ENCODE measurements at regions not wholly inside any gene's neighbourhood (a gene's known extent, or its start where the extent isn't known, plus 50 kb on each side); places are given as distances from the start of the nearest gene placed in this dataset.

DNA sequence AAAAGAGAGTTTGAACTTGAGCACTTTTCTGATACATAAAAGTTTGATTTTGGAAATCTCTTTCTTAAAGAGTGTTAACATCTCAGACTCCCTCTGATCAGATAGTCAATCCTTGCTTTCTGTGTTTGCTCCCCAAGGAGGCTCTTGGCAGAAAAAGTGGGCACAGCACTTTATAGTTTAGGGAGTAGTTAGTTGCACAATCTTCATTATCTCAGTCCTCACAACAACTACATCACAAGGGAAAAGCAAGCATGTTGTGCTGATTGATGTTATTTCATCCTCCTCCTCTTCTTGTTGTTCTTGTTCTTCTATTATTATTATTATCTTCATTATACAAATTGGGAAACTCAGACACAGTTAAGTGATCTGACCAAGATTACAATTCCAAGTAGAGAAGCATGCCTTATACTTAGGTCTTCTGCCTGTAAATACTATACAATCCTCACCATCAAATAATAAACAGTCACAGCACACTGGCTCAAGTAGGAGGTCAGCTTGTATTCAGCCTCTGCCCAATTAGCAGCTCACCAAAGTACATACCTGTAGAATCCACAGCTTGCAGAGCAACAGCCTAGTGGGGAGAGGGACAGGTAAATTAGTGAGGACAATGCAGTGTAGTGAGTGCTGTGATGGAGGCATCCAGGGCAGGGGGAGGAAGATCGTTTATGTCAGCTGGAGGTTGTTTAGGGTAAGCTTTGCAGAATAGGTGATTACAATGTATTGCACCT lies 304.1 kb upstream of the MME start:
- TF ChIP-seq, protein P1, sequence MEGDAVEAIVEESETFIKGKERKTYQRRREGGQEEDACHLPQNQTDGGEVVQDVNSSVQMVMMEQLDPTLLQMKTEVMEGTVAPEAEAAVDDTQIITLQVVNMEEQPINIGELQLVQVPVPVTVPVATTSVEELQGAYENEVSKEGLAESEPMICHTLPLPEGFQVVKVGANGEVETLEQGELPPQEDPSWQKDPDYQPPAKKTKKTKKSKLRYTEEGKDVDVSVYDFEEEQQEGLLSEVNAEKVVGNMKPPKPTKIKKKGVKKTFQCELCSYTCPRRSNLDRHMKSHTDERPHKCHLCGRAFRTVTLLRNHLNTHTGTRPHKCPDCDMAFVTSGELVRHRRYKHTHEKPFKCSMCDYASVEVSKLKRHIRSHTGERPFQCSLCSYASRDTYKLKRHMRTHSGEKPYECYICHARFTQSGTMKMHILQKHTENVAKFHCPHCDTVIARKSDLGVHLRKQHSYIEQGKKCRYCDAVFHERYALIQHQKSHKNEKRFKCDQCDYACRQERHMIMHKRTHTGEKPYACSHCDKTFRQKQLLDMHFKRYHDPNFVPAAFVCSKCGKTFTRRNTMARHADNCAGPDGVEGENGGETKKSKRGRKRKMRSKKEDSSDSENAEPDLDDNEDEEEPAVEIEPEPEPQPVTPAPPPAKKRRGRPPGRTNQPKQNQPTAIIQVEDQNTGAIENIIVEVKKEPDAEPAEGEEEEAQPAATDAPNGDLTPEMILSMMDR (IDR thresholded peaks at IDR 0.05; ENCODE audit: low read depth, low read length): no peak
- Histone ChIP-seq H3K27me3 (no peaks in the 10 kb centered on the region), H3K36me3 (no peaks in the 10 kb centered on the region), H3K27ac (no peak overlapping the region), H3K9me3 (ENCODE audit: low read depth) (no peaks in the 10 kb centered on the region), H3K4me3 (no peak overlapping the region), H3K4me1 (ENCODE audit: low read depth) (no peaks in the 10 kb centered on the region)
- no peak for DNase-seq (ENCODE audit: low read depth in 1 of 2, low spot score in 1 of 2)

DNA sequence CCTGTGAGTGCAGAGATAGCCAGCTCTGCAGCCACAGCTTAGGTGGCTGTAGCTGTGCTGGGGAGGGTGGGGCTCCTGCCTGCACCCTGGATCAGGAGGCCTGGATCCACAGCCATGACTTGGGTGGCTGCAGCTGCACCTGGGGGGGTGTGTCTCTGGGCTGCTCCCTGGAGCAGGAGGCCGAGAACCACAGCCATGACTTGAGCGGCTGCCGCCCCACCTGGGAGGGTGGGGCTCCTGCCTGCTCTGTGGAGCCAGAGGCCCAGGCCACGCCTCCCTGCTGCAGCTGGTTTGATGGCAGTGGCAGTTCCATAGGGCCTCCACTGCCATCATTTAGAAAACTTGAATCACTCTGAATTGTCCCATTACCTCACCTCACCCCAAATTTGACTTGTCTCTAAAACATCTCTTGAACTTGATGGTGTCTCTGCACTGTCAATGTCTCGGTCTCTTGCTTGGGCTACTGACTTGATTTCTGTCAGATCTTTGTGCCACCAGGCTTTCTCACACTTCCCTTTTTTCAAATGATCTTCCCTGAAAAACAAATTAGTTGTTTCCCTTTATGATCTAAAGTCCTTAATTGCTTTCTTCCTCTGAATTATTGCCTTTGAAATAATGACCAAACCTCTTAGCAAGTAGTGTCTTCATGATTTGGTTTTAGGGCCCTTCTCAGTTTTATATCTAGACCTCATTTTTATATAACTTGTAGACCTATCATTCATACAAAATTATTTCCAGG lies 313.2 kb upstream of the MME start:
- H3K27me3 ChIP-seq: no peaks in the 10 kb centered on the region
- no peak for DNase-seq (ENCODE audit: low read depth in 1 of 2, low spot score in 1 of 2)
- TF ChIP-seq, protein P1 (IDR thresholded peaks at IDR 0.05; ENCODE audit: low read depth, low read length): no peak
- H3K4me1 ChIP-seq (ENCODE audit: low read depth): no peaks in the 10 kb centered on the region
- no peaks in the 10 kb centered on the region for H3K36me3 ChIP-seq
- H3K27ac ChIP-seq: no peak overlapping the region
- no peak overlapping the region for H3K4me3 ChIP-seq
- H3K9me3 ChIP-seq (ENCODE audit: low read depth): no peaks in the 10 kb centered on the region

DNA sequence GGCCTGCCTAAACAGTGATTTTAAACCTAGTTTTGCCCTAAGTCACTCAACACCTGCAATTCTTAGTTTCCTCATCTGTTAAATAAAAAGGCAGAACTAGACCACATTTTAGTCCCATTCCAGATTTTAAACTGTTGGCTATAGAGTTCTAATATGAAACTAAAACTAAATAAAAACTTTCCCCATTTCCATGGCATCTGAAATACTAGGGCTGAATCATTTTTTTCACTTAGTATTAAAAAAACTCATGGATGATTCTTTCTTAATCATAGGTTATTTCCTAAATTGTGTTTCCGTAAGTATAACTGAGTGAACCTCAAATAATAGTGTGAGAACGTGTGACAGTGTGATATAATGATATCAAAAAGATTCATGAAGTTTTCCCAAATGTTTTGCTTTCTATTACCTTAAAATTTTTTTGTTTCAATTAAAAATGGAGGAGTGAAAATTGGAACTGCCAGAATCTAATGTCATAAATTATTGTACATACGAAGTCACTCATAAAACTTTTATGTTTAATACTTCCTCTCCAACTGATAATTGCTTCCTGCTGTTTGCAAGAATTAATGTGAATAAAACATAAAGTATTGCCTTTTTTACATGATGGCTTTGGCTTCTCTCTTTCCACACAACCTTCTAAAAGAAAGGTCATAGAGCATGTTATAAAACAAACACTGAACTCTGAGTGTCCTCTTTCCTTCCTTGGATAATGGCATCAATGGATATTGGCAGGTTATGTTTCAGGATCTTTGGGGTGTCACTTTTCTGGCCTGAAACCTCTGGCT lies 315.1 kb upstream of the MME start:
- no peak overlapping the region for H3K4me3 ChIP-seq
- H3K27me3 ChIP-seq: no peaks in the 10 kb centered on the region
- DNase-seq (ENCODE audit: low read depth in 1 of 2, low spot score in 1 of 2): no peak
- no peaks in the 10 kb centered on the region for H3K36me3 ChIP-seq
- TF ChIP-seq, protein P1 (IDR thresholded peaks at IDR 0.05; ENCODE audit: low read depth, low read length): no peak
- no peaks in the 10 kb centered on the region for H3K4me1 ChIP-seq (ENCODE audit: low read depth)
- no peak overlapping the region for H3K27ac ChIP-seq
- no peaks in the 10 kb centered on the region for H3K9me3 ChIP-seq (ENCODE audit: low read depth)

DNA sequence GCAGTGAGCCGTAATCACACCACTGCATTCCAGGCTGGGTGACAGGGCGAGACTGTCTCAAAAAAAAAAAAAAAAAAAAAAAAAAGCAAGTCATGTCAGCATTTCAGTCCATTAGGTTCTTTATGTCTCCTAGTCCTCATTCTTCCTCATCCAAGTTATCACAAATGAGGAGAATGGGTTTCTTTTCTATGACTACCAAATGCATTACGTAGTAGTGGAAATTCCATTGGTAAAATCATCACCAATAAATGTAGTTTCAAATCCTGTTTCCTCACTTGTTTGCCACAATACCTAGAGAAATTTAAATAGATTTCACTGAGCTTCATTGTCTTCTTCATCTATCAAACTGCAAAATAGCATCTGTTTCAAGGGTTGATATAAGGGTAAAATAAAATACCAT lies 317.6 kb upstream of the MME start:
- H3K36me3 ChIP-seq: no peaks in the 10 kb centered on the region
- TF ChIP-seq, protein P1 (IDR thresholded peaks at IDR 0.05; ENCODE audit: low read depth, low read length): no peak
- no peaks in the 10 kb centered on the region for H3K9me3 ChIP-seq (ENCODE audit: low read depth)
- H3K27ac ChIP-seq: no peak overlapping the region
- H3K27me3 ChIP-seq: no peaks in the 10 kb centered on the region
- no peak for DNase-seq (ENCODE audit: low read depth in 1 of 2, low spot score in 1 of 2)
- no peak overlapping the region for H3K4me3 ChIP-seq
- H3K4me1 ChIP-seq (ENCODE audit: low read depth): no peaks in the 10 kb centered on the region

DNA sequence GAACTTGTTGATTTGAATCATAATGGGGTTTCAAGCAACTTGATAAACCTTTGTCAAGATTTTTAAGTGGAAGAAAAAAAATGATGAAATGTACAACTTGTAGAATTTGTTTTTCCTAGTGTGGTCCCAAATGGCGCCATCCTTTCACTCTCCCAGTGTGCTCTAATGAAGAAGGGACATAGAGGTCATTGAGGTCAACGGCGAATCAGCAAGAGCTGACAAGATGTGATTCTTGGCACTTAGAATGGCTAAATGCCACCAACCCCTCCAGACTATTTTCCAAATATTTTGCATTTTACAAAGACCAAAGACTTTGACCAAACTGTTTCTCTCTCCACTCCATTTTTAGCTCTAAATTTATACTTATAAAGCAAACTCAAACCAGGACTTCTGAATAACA lies 320.2 kb upstream of the MME start:
- DNase-seq (ENCODE audit: low read depth in 1 of 2, low spot score in 1 of 2): no peak
- H3K4me3 ChIP-seq: no peak overlapping the region
- no peaks in the 10 kb centered on the region for H3K9me3 ChIP-seq (ENCODE audit: low read depth)
- no peaks in the 10 kb centered on the region for H3K36me3 ChIP-seq
- TF ChIP-seq, protein P1 (IDR thresholded peaks at IDR 0.05; ENCODE audit: low read depth, low read length): no peak
- no peaks in the 10 kb centered on the region for H3K4me1 ChIP-seq (ENCODE audit: low read depth)
- H3K27ac ChIP-seq: no peak overlapping the region
- H3K27me3 ChIP-seq: no peaks in the 10 kb centered on the region

All from cardiac muscle cell (in vitro differentiated cells and primary cell).